ENCODE measurements at regions not wholly inside any gene's neighbourhood (a gene's known extent, or its start where the extent isn't known, plus 50 kb on each side); places are given as distances from the start of the nearest gene placed in this dataset.
"Not testable (repeated sequence)": the region's sequence is repeated elsewhere in the genome, so short reads cannot be mapped to it uniquely, and the experiment has no call there.

DNA sequence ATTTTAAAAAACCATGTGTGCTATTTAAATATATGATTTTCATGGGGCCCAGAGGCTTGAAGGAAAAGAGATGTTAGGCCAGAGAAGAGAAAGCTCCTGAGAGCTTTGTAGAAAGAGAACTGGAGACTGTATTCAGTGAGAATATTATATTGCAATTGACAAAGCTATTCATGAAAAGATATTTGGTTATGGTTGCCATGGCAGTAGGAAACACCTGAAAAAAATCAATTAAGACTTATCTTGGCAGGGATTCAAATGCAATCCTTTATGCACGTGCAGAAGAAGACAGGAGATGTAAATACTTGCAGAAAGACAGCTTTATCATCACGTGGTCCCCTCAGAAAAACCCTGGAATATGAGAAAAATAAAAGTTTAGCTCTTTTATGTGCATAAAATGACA lies 636.0 kb upstream of the TBL1XR1 start:
- DNase-seq, result peak; percentile 31

DNA sequence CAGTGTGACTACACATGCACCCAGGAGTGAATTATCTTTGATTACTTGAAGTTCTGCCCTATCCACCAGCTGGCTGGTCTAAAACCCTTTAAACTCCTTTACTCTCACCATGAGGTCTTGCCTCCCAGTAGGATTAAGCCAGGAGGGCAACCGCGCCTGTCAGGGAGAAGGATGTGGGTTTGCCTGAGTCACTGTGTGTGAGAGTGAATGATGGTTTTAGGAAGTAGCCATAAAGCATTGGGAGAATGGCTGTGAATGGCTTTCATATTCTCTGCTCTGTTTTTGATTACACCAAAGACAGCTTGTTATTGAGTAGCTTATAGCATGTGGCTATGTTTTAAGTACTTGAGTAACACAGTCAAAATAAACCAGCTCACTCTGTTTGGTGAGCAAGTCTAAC lies 637.7 kb upstream of the TBL1XR1 start:
- DNase-seq, result no peak

DNA sequence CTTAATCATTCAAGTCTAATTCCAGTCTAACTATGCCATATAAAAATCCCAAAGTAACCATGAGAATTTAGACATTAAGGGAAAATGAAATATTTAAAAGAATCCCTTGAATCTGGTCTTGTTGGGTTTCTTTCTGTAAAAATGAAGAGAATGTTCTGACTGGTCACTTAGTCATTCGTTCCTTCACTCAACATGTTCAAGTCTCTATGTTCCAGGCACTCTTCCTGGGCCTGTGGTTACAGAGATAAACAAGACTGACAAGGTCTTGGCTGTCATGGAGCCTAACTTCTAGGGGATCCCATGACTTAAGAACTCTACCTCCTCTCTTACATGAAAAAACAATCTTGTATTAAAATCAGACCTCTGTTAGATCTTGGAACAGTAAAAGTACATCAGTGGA lies 638.6 kb upstream of the TBL1XR1 start:
- no peak for DNase-seq

DNA sequence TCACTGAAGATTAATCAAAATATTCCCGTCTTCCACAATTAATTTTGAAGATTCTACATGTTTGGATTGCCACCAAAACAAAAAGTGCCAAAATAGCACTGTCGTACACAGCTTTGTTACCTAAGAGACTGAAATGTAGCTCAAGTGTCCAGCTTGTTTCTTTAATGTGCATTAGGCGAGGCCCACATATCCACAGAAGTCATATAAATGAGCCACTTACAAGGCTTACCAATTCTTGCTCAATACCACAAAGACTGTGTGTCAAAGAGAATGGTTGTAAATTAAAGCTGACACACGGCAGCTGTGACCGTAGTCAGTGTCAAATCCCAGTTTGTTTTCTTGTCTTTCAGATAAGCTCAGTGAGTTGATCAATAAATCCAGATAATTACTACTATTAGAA lies 639.4 kb upstream of the TBL1XR1 start:
- DNase-seq, result no peak

- DNase-seq, result no peak
Measured at GRCh38 chr3:177837951-177838655, 640.8 kb upstream of the TBL1XR1 start.

GRCh38 chr3:177838766-177839350 lies 641.6 kb upstream of the TBL1XR1 start:
- DNase-seq, result no peak

- DNase-seq, result no peak
Measured at GRCh38 chr3:177842302-177842701, 645.0 kb upstream of the TBL1XR1 start.

DNA sequence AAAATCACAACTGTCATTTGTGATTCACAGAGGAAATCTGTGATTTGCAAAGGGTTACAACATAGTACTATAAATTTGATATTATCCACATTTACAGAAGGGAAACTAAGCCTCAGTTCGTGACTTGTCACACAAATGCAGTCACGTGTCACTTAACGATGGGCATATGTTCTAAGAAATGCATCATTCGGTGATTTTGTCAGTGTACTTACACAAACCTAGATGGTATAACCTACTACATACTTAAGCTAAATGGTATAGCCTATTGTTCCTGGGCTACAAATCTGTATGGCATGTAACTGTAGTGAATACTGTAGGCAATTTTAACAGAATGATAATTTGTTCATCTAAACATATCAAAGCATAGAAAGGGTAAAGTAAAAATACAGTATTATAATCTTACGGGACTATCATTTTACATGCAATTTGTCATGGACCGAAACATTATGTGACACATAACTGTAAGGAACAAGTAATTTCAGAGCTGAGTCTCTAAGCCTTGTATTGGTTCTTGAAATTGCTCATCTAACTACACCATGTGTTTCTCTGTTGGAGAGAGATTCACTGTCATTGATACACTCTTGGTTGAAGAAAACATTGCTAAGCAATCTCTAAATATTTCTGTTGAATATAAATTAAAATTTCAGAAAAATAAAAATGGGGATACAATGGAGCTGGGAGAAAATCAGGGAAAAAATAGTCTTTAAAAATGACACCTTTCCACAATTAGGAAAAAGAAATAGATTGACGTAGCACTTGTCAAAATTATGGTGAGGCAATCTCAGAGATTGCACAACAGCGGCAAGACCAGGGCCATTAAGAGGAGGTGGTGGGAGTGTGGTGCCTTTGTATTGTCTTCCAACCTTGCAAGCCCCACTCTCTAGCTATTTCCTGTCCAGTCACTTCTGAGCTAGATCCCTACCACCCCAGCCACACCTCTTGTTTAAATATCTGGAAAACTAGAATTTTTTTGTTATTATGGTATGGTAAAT lies 645.8 kb upstream of the TBL1XR1 start:
- DNase-seq, result no peak

DNA sequence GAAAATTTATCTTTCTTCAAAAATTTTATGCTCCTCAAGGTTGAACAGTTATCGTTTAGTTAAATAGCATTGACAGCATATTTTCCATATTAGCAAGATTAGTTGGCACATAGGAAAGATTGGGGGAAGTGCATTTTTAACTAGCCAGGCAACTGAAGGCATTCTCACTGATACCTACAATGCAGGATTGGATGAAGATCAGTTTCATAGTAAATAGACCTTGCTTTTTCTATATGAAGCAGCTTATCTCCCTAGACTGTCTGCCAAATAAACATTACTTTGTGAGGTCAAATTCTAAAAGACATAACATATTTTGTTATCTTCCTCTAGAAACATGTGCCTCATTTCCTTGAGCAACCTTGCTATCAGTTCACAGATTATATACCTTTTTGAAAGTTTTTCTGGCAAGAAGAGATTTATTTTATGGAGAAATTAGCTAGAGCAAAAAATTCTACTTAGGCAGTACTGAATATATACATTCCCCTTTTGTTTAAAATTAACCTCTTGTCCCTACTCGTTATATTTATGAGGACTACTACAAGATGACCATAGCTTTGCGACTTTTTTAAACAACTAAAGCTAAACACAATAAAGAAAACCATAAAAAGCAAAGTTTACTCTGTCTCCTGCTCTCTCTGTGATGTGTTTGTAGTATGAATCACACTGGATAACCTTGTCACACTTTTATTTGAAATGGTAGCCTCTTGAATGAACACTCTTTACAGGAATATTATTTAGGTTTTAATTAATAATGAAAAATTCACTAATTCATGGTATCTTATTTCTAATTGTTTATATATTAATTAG lies 654.9 kb upstream of the TBL1XR1 start:
- no peak for DNase-seq

DNA sequence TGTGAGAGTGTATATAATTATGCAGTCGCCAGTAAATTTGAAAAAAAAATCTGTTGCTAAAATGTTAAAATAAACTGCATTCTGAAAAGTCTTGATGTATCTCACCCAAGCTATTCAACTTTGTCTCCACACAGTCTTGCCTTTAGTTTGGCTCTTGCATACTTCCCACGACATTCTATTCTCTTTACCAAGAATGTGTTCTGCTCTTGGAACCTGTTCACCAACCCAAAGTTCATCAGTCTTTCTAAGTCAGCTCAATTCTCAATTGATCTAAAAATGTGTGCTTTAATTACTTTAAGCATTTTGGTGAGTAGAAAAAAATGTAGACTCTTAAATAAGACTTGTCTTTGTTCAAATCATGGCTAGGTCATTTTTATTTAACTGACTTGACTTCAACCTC lies 657.7 kb upstream of the TBL1XR1 start:
- DNase-seq, result no peak

DNA sequence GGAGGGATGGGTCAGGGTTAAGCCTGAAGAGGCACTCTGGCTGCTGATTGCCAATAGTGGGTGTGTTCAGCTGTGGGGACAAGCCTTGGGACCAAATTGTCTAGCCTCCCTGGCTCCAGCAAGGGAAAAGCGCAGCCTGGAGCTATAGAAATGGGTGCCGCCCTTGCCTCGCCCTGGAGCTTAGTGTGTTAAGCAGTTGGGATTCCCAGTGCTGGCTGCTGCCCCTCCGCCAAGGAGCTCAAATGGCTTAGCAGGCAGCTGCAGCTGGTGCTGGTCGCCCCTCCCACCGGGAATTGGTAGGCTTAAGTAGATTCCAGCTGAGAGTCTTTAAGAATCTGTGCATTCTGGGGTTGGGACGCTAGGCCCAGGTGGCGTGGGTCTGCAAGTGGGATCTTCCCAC lies 662.9 kb upstream of the TBL1XR1 start:
- DNase-seq, result no peak

DNA sequence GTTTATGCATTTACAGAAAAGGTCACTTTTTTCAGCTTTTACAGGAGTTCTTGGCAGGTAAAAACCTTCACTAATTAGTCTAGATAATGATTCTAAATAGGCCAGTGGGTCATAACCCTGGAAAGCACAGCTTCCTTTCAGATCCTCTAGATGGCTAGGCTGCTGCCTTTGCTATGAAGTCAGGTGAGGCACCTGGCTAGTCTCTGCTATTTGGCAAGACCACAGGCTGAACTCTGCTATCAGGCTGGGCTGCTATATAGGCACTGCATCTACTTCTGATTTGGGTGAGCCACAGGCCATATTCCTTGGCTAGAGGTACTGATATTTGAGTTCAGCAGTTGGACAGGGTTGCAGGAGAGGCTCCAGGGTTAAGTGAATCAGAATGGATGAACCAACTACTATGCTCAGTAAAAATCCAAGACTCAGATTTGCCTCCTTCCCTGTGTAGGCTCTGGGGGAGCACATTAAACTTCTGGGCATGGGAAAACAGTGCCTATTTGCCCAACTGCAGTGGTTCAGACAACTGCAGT lies 665.7 kb upstream of the TBL1XR1 start:
- DNase-seq, result no peak

DNA sequence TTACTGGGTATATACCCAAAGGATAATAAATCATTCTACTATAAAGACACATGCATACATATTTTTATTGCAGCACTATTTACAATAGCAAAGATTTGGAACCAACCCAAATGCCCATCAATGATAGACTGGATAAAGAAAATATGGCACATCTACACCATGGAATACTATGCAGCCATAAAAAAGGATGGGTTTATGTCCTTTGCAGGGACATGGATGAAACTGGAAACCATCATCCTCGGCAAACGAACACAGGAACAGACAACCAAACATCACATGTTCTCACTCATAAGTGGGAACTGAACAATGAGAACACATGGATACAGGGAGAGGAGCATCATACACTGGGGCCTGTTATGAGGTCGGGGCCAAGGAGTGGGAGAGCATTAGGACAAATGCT lies 665.0 kb upstream of the KCNMB2 start:
- DNase-seq, result not testable (repeated sequence)

DNA sequence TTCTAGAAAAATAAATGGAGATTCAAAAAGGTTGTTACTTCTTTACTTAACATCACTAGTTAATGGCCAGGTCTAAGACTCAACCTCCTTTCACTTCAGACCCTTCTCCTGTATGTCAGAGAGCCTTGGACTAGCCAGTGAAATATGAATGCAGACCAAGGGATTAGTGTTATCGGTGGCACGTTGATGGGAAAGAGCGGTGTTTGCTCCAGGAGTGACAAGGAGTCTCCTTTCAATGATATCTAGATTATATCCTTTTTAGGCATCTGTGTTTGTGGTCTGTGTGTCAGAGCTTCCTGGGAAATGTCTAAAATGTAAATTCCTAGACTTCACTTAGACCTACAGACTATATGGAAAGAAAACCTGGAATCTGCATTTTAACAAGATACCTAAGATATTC lies 658.0 kb upstream of the KCNMB2 start:
- no peak for DNase-seq

- DNase-seq, result no peak
Measured at GRCh38 chr3:177878957-177879356, 657.3 kb upstream of the KCNMB2 start.

- no peak for DNase-seq
Measured at GRCh38 chr3:177881351-177881750, 654.9 kb upstream of the KCNMB2 start.

DNA sequence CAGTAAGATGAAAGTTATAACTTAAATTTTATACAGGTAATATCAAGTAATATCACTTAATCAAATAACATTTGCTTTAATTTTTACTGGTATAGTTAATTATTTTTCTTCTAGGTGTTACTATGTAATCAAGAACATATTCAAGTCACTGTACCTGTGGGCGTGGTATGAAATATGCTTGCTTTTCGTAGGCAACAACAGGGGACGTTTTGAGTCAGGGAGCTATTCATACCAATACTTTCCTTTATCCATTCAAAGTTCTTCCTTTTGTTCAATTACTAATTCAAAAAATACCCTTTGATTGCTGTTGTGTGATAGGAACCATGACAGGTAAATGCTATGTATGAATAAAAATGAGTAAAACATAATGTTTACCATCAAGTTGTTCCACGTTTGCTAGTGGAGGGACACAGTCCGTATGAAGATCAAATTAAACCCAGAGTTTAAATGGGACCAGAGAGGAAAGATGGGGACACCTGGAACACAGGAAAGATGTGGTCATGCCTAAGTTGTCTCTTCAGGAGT lies 654.0 kb upstream of the KCNMB2 start:
- DNase-seq, result no peak

DNA sequence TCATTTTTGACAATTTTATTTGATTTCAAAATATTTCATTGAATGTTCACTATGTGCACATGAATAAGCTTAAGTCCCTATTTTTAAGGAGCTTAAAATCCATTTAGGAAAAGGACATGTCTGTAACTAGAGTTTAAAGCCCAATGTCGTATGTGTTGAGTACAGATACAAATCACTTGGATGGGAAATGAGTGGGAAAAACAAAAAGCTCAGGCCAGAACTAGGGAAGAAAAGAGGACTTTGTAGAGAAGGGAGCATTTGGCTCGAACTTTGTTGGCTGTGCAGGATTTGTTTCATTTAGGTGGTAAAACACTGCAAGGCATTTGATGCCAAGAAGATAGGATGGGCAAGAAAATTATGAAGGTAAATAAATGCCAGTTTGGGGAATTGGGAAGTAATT lies 653.1 kb upstream of the KCNMB2 start:
- no peak for DNase-seq

DNA sequence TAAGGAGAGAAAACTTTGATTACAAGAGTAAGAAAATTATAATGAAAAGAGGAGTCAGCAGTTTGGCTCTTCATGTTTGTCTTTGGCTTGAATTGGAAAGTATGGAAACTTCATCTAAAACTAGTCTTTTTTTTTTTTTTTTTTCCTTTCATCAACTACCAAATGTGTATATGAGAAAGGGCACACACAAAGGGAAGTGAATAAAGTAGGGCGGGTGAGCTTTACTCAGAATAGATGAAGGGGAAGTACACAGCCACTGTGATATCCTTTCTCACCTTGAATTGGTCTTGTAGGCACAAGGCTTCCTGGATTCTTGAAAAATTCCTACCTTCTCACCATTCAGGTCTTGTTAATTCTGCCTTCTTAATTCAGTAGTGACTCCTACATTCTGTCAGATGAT lies 652.3 kb upstream of the KCNMB2 start:
- no peak for DNase-seq

DNA sequence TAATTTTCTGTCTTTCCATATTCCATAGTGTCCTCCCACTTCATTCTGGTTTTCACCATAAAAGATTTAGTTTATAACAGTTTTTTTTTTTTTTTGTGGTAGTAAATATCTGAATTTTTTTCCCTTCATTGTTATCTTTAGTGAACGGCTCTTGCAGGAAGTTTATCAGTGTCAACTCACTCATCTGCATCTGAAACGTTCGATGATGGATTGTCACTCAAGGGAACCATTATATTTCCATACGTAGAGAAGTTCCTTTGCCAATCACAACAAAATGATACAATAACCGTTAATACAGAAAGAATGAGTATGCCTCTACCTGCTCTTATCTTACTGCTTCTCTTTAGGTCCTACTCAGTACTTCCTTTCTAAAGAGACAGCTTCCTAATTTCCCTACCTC lies 651.2 kb upstream of the KCNMB2 start:
- DNase-seq, result no peak

DNA sequence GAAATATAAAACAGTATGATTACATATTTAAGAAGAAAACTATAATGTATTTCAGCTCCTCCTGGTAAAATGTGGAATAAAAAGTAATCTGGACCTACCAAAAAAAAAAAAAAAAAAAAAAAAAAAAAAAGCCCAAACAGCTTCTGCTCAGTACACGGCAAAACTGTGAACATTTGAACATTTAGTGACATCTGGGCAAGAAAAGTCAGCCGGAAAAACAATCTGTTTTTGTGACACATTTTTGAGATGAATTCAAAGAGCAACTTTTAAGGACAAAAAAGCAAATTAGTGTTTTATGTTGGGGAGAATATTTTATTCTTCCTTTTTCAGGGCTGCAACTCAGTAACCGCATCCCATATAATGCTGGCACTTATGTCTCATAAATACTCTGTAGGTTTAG lies 649.7 kb upstream of the KCNMB2 start:
- DNase-seq, result no peak

DNA sequence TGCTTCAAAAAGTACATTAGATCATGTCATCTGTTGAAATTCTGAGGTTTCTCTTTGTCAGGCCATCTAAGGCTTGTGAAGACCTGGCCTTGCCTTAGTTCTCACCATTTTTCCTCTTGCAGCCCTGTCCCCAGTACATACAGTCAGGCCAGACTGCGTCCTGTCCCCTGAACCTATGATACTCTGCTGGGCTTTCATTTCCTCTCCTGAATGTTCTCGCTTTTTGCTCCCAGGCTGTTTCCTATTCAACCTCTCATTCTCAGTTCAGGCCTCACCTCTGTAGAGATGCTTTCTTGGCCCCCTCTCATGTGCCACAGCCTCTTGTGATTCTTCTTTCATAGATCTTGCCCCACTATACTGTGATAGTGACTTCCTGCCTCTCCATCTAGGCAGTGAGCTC lies 648.8 kb upstream of the KCNMB2 start:
- no peak for DNase-seq

DNA sequence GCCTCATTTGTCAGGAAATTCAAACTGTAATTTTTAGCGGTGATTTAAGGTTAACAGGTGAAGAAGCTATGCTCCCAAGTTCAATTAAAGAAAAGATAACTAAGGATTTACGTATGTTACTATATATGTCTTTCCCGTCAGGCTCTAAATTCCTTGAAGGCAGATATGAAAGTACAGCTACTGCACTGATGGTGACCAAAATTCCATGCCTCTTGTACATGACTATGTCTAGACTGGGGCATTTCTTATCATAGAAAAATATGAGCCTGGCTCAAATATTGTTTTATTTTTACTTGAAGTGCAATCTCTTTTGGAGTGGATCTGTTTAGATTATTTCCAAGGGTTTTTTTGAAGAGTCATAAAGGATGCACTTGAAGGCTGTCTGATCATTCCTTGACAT lies 647.1 kb upstream of the KCNMB2 start:
- no peak for DNase-seq

All from NCI-H1048 (cell line).